Heart left ventricle (tissue), 13 donors: ENCODE measurements at regions not wholly inside any gene's neighbourhood (a gene's known extent, or its start where the extent isn't known, plus 50 kb on each side); places are given as distances from the start of the nearest gene placed in this dataset.

ENCODE experiments used
- POLR2A ChIP-seq, 2 donors: fragments of 450-650 bp; IDR thresholded peaks; one replicate each; pipeline ENCODE4 v1.6.1; 2017; ENCODE audit warnings: antibody characterized with exemption in 2 of 2, mild to moderate bottlenecking in 2 of 2, moderate library complexity in 2 of 2
- TF ChIP-seq, protein P1 (sequence below), 12 donors: fragments of 200-600 bp; sonication (generic) in 4 of 12; IDR thresholded peaks; one replicate each; pipeline versions ENCODE4 v1.5.0 to v1.8.0; 2018 to 2022; ENCODE audit warnings: antibody characterized with exemption in 12 of 12, mild to moderate bottlenecking in 5 of 12
- donor health status: ischemic (EF 13 %, LVEDD 7.1; RV severe dilation, severe dysfunction).
- donor health status: DM: no; HTN: yes; CAD: no.
- donor health status: DM: no; HTN: no; CAD: no.
- donor health status: ischemic (EF 25% LVEDD 6.9; RV normal size, moderate dysfunction).
- donor health status: ischemic (EF 25% LVEDD 5.7; RV mildly dilated, moderate dysfunction).
- donor health status: ischemic (EF 35%, LVEDD 5.7; RV mildly dilated, moderate dysfunction).
- donor health status: nonischemic (EF 11% LVEDD 7.7; RV severe dilation, severe dysfunction).
- donor health status: DM: yes; HTN: yes; CAD: no.
- donor health status: PGD.
- donor health status: ischemic (EF 29% LVEDD 5.4; RV normal size, mild dysfunction).
- donor health status: nonischemic (EF 23%, LVEDD 6.1; RV moderate dilation, normal function).

DNA sequence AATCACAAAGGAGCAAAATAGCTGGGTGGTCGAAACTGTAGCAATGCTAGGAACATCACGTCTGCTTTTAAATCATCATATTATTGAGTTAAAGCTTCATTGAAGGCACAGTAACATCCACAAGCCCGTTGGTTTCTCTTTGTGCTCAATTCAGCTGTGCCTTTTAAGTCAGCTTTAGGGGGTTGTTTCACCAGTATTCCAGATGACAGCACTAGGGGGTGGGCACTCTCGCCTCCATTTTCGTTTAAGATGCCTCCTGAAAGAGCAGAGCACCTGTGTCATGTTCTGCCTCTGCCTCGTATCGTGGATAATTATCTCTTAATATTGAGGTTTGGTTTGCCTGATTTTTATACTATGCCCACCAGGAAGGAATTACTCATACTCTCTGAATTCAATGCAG is 139.8 kb upstream of the PTBP2 start:
- TF ChIP-seq POLR2A (IDR thresholded peaks at IDR 0.05): no peak
- TF ChIP-seq, protein P1, sequence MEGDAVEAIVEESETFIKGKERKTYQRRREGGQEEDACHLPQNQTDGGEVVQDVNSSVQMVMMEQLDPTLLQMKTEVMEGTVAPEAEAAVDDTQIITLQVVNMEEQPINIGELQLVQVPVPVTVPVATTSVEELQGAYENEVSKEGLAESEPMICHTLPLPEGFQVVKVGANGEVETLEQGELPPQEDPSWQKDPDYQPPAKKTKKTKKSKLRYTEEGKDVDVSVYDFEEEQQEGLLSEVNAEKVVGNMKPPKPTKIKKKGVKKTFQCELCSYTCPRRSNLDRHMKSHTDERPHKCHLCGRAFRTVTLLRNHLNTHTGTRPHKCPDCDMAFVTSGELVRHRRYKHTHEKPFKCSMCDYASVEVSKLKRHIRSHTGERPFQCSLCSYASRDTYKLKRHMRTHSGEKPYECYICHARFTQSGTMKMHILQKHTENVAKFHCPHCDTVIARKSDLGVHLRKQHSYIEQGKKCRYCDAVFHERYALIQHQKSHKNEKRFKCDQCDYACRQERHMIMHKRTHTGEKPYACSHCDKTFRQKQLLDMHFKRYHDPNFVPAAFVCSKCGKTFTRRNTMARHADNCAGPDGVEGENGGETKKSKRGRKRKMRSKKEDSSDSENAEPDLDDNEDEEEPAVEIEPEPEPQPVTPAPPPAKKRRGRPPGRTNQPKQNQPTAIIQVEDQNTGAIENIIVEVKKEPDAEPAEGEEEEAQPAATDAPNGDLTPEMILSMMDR (IDR thresholded peaks at IDR 0.05): no peak
